Parathyroid adenoma (tissue), 2 donors: ENCODE measurements at regions not wholly inside any gene's neighbourhood (a gene's known extent, or its start where the extent isn't known, plus 50 kb on each side); places are given as distances from the start of the nearest gene placed in this dataset.

Experiments used
- H2AFZ ChIP-seq: fragments of 300-600 bp; sonication (generic); one replicate; pipeline ENCODE4 v1.7.0; 2017; ENCODE audit warnings: antibody characterized with exemption, mild to moderate bottlenecking
- H3K27ac ChIP-seq: fragments of 300-600 bp; sonication (generic); one replicate; pipeline ENCODE4 v1.7.0; 2017
- H3K27me3 ChIP-seq: fragments of 300-600 bp; sonication (generic); one replicate; pipeline ENCODE4 v1.7.0; 2017; ENCODE audit warnings: low read length; ENCODE audit not compliant: control insufficient read depth, insufficient read depth
- H3K36me3 ChIP-seq: fragments of 300-600 bp; sonication (generic); one replicate; pipeline ENCODE4 v1.7.0; 2017; ENCODE audit warnings: low read length; ENCODE audit not compliant: control insufficient read depth, insufficient read depth
- H3K4me1 ChIP-seq: fragments of 300-600 bp; sonication (generic); one replicate; pipeline ENCODE4 v1.7.0; 2017; ENCODE audit warnings: control low read depth
- H3K4me2 ChIP-seq: fragments of 300-600 bp; sonication (generic); one replicate; pipeline ENCODE4 v1.7.0; 2017; ENCODE audit warnings: low read length
- H3K4me3 ChIP-seq: fragments of 300-600 bp; sonication (generic); one replicate; pipeline ENCODE4 v1.7.0; 2017; ENCODE audit warnings: low read depth, low read length
- H3K79me2 ChIP-seq: fragments of 300-600 bp; sonication (generic); one replicate; pipeline ENCODE4 v1.7.0; 2017; ENCODE audit warnings: control low read depth
- H3K9ac ChIP-seq: fragments of 300-600 bp; sonication (generic); one replicate; pipeline ENCODE4 v1.7.0; 2017; ENCODE audit warnings: mild to moderate bottlenecking
- H3K9me3 ChIP-seq: fragments of 300-600 bp; sonication (generic); one replicate; pipeline ENCODE4 v1.7.0; 2017; ENCODE audit warnings: low read length; ENCODE audit not compliant: control insufficient read depth
- TF ChIP-seq, protein P1 (sequence below): fragments of 300-600 bp; sonication (generic); IDR thresholded peaks from one replicate; pipeline ENCODE4 v1.7.0; 2017; ENCODE audit warnings: antibody characterized with exemption, mild to moderate bottlenecking
- donor health status: primary hyperparathyroidism.

GRCh38 chr15:47266566-47266965, 450.7 kb upstream of the SEMA6D start:
- H3K27me3 ChIP-seq: no peaks in the 10 kb centered on the region
- no peaks in the 10 kb centered on the region for H3K4me1 ChIP-seq
- H3K9me3 ChIP-seq: no peaks in the 10 kb centered on the region
- H3K4me3 ChIP-seq: no peak overlapping the region
- TF ChIP-seq, protein P1, sequence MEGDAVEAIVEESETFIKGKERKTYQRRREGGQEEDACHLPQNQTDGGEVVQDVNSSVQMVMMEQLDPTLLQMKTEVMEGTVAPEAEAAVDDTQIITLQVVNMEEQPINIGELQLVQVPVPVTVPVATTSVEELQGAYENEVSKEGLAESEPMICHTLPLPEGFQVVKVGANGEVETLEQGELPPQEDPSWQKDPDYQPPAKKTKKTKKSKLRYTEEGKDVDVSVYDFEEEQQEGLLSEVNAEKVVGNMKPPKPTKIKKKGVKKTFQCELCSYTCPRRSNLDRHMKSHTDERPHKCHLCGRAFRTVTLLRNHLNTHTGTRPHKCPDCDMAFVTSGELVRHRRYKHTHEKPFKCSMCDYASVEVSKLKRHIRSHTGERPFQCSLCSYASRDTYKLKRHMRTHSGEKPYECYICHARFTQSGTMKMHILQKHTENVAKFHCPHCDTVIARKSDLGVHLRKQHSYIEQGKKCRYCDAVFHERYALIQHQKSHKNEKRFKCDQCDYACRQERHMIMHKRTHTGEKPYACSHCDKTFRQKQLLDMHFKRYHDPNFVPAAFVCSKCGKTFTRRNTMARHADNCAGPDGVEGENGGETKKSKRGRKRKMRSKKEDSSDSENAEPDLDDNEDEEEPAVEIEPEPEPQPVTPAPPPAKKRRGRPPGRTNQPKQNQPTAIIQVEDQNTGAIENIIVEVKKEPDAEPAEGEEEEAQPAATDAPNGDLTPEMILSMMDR: no peak
- no peak overlapping the region for H3K4me2 ChIP-seq
- H3K36me3 ChIP-seq: no peaks in the 10 kb centered on the region
- no peak overlapping the region for H2AFZ ChIP-seq
- no peak overlapping the region for H3K9ac ChIP-seq
- no peak overlapping the region for H3K27ac ChIP-seq
- H3K79me2 ChIP-seq: no peaks in the 10 kb centered on the region

DNA sequence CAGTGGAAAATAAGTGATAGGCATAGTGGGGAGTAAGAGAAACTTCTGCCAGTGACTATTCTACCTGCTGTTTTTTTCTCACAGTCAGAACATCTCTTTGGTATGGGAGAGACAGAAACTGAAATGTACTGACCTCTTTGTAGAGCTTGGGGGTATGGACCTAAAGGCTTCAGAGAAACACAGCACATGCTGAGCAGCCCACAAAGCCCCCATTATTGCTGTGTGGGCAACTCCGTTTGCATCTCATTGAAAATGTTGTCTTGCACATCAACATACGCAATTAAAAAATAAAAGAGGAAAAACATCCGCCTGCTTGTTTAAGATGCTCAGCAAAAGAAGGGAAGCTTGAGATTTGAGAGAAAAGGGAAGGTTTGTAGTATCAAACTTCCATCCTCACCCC, 443.4 kb upstream of the SEMA6D start:
- Histone ChIP-seq H3K9ac (no peak overlapping the region), H3K4me2 (no peak overlapping the region), H3K27me3 (no peaks in the 10 kb centered on the region), H3K79me2 (no peaks in the 10 kb centered on the region), H3K4me1 (no peaks in the 10 kb centered on the region), H3K36me3 (no peaks in the 10 kb centered on the region), H2AFZ (no peak overlapping the region), H3K4me3 (no peak overlapping the region), H3K9me3 (no peaks in the 10 kb centered on the region), H3K27ac (no peak overlapping the region)
- TF ChIP-seq, protein P1: no peak

- Histone ChIP-seq H2AFZ (no peak overlapping the region), H3K36me3 (no peaks in the 10 kb centered on the region), H3K4me3 (no peak overlapping the region), H3K4me2 (no peak overlapping the region), H3K4me1 (no peaks in the 10 kb centered on the region), H3K27me3 (no peaks in the 10 kb centered on the region), H3K9ac (no peak overlapping the region), H3K79me2 (no peaks in the 10 kb centered on the region), H3K9me3 (no peaks in the 10 kb centered on the region), H3K27ac (no peak overlapping the region)
- TF ChIP-seq, protein P1: no peak
Measured at GRCh38 chr15:47283246-47283645, 434.1 kb upstream of the SEMA6D start.

DNA sequence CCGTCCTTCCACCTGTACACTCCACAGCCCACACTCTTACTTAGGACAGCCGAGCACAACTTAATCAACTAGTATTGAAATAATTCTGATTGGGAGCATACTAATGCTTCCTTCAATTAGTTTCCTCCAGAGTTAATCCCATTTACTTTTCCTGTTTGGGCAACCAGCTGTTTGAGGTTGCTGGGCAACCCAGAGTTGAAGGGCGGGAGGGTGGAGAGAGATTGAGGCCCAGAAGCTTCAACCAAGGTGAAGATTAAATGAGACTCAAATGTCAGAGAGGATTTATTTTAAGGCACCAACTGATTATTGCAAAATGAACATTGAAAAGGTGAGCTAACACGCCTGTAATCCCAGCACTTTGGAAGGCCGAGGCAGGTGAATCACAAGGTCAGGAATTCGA, 428.5 kb upstream of the SEMA6D start:
- Histone ChIP-seq H3K9ac (no peak overlapping the region), H3K4me2 (no peak overlapping the region), H3K4me1 (no peaks in the 10 kb centered on the region), H3K79me2 (no peaks in the 10 kb centered on the region), H2AFZ (no peak overlapping the region), H3K27me3 (no peaks in the 10 kb centered on the region), H3K36me3 (no peaks in the 10 kb centered on the region), H3K27ac (no peak overlapping the region), H3K4me3 (no peak overlapping the region), H3K9me3 (no peaks in the 10 kb centered on the region)
- TF ChIP-seq, protein P1: no peak

DNA sequence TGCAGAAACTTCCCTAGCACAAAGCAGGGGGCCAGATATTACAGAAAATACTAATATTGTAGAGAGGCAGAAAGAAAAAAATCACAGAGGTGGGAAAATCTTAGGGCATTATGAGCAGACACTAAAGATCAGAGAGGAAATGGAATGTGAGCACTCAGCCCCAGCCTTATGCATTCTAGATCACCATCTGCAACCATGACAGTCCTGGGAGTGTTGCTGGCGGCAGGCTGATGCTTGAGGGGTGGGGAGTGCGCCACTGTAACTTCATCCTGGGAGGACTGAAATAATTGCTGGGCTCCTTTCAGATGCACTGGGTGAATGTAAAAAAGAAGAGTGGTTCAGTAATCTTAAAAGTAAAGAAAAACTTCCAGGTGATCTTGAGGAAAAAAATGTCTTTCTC, 427.6 kb upstream of the SEMA6D start:
- no peaks in the 10 kb centered on the region for H3K27me3 ChIP-seq
- no peak overlapping the region for H3K9ac ChIP-seq
- no peak overlapping the region for H3K4me3 ChIP-seq
- H3K4me2 ChIP-seq: no peak overlapping the region
- TF ChIP-seq, protein P1: no peak
- H3K9me3 ChIP-seq: no peaks in the 10 kb centered on the region
- no peak overlapping the region for H3K27ac ChIP-seq
- H2AFZ ChIP-seq: no peak overlapping the region
- no peaks in the 10 kb centered on the region for H3K36me3 ChIP-seq
- H3K4me1 ChIP-seq: no peaks in the 10 kb centered on the region
- H3K79me2 ChIP-seq: no peaks in the 10 kb centered on the region
